ENCODE measurements at regions not wholly inside any gene's neighbourhood (a gene's known extent, or its start where the extent isn't known, plus 50 kb on each side); places are given as distances from the start of the nearest gene placed in this dataset.

GRCh38 chr2:204036706-204037105 is 100.1 kb downstream of the ICOS start:
- Histone ChIP-seq H3K27me3 (ENCODE audit: control insufficient read depth, low read length) (no peaks in the 10 kb centered on the region), H3K9me2 (replicated peaks; ENCODE audit: control insufficient read depth, low read length) (no peaks in the 10 kb centered on the region), H4K20me1 (ENCODE audit: control insufficient read depth, insufficient read depth, low read depth, low read length) (no peaks in the 10 kb centered on the region), H3K9me3 (ENCODE audit: control insufficient read depth, insufficient read depth, low read length) (no peaks in the 10 kb centered on the region), H3K4me3 (ENCODE audit: low read length) (no peak overlapping the region), H3K79me2 (ENCODE audit: control insufficient read depth, low read length) (no peaks in the 10 kb centered on the region), H3K36me3 (ENCODE audit: control insufficient read depth, low read length) (no peaks in the 10 kb centered on the region), H3K27ac (ENCODE audit: low read depth, low read length) (no peak overlapping the region), H3F3A (ENCODE audit: control insufficient read depth, insufficient read depth) (no peaks in the 10 kb centered on the region), H3K4me2 (ENCODE audit: low read length) (no peak overlapping the region), H3K4me1 (ENCODE audit: control insufficient read depth, low read length) (no peaks in the 10 kb centered on the region)
- TF ChIP-seq EZH2phosphoT487 (IDR thresholded peaks at IDR 0.05; ENCODE audit: borderline replicate concordance, low read length) = no peak
- no peak for TF ChIP-seq CTCF (IDR thresholded peaks at IDR 0.05; ENCODE audit: low read depth, low read length, poor library complexity, severe bottlenecking)

- Histone ChIP-seq H3K4me3 (ENCODE audit: low read length) (no peak overlapping the region), H3F3A (ENCODE audit: control insufficient read depth, insufficient read depth) (no peaks in the 10 kb centered on the region), H3K9me2 (replicated peaks; ENCODE audit: control insufficient read depth, low read length) (no peaks in the 10 kb centered on the region), H3K36me3 (ENCODE audit: control insufficient read depth, low read length) (no peaks in the 10 kb centered on the region), H3K79me2 (ENCODE audit: control insufficient read depth, low read length) (no peaks in the 10 kb centered on the region), H3K9me3 (ENCODE audit: control insufficient read depth, insufficient read depth, low read length) (no peaks in the 10 kb centered on the region), H3K27ac (ENCODE audit: low read depth, low read length) (no peak overlapping the region), H4K20me1 (ENCODE audit: control insufficient read depth, insufficient read depth, low read depth, low read length) (no peaks in the 10 kb centered on the region), H3K4me2 (ENCODE audit: low read length) (no peak overlapping the region), H3K27me3 (ENCODE audit: control insufficient read depth, low read length) (no peaks in the 10 kb centered on the region), H3K4me1 (ENCODE audit: control insufficient read depth, low read length) (no peaks in the 10 kb centered on the region)
- TF ChIP-seq CTCF (IDR thresholded peaks at IDR 0.05; ENCODE audit: low read depth, low read length, poor library complexity, severe bottlenecking) (no peak), EZH2phosphoT487 (IDR thresholded peaks at IDR 0.05; ENCODE audit: borderline replicate concordance, low read length) (no peak)
Measured at GRCh38 chr2:204037286-204037685, 100.7 kb downstream of the ICOS start.

- no peak for TF ChIP-seq CTCF (IDR thresholded peaks at IDR 0.05; ENCODE audit: low read depth, low read length, poor library complexity, severe bottlenecking)
- no peak for TF ChIP-seq EZH2phosphoT487 (IDR thresholded peaks at IDR 0.05; ENCODE audit: borderline replicate concordance, low read length)
- Histone ChIP-seq H3K36me3 (ENCODE audit: control insufficient read depth, low read length) (no peaks in the 10 kb centered on the region), H3F3A (ENCODE audit: control insufficient read depth, insufficient read depth) (no peaks in the 10 kb centered on the region), H3K4me2 (ENCODE audit: low read length) (no peak overlapping the region), H3K4me3 (ENCODE audit: low read length) (no peak overlapping the region), H3K79me2 (ENCODE audit: control insufficient read depth, low read length) (no peaks in the 10 kb centered on the region), H3K9me2 (replicated peaks; ENCODE audit: control insufficient read depth, low read length) (no peaks in the 10 kb centered on the region), H3K27ac (ENCODE audit: low read depth, low read length) (no peak overlapping the region), H3K27me3 (ENCODE audit: control insufficient read depth, low read length) (no peaks in the 10 kb centered on the region), H3K4me1 (ENCODE audit: control insufficient read depth, low read length) (no peaks in the 10 kb centered on the region), H3K9me3 (ENCODE audit: control insufficient read depth, insufficient read depth, low read length) (no peaks in the 10 kb centered on the region), H4K20me1 (ENCODE audit: control insufficient read depth, insufficient read depth, low read depth, low read length) (no peaks in the 10 kb centered on the region)
Measured at GRCh38 chr2:204039298-204039838, 102.8 kb downstream of the ICOS start.

All from DOHH2 (cell line).